ENCODE measurements at regions not wholly inside any gene's neighbourhood (a gene's known extent, or its start where the extent isn't known, plus 50 kb on each side); places are given as distances from the start of the nearest gene placed in this dataset.

- intact Hi-C loops (cut with DNase I): no loop called here
- Histone ChIP-seq H3K4me3 (no peak overlapping the region), H3K27ac (no peak overlapping the region), H3K9me3 (no peaks in the 10 kb centered on the region), H3K36me3 (no peaks in the 10 kb centered on the region), H3K4me1 (peaks cover 0 to 18% (median 6%) of the 10 kb centered on the region in 4 donors), H3K27me3 (no peaks in the 10 kb centered on the region)
- WGBS (ENCODE audit: insufficient coverage, low coverage, low lambda C conversion rate, missing lambda C conversion rate): 38% methylated on average over 1 of the region's 3 CpGs
- ATAC-seq (peak in 2 of 4 donors; percentile 9 to 35), DNase-seq (no peak)
- TF ChIP-seq, protein P1, sequence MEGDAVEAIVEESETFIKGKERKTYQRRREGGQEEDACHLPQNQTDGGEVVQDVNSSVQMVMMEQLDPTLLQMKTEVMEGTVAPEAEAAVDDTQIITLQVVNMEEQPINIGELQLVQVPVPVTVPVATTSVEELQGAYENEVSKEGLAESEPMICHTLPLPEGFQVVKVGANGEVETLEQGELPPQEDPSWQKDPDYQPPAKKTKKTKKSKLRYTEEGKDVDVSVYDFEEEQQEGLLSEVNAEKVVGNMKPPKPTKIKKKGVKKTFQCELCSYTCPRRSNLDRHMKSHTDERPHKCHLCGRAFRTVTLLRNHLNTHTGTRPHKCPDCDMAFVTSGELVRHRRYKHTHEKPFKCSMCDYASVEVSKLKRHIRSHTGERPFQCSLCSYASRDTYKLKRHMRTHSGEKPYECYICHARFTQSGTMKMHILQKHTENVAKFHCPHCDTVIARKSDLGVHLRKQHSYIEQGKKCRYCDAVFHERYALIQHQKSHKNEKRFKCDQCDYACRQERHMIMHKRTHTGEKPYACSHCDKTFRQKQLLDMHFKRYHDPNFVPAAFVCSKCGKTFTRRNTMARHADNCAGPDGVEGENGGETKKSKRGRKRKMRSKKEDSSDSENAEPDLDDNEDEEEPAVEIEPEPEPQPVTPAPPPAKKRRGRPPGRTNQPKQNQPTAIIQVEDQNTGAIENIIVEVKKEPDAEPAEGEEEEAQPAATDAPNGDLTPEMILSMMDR (IDR thresholded peaks at IDR 0.05): no peak
- TF ChIP-seq POLR2A (IDR thresholded peaks at IDR 0.05): no peak
Measured at GRCh38 chr4:37760840-37761239, 65.6 kb upstream of the PGM2 start.

GRCh38 chr4:37759833-37760232, 66.7 kb upstream of the PGM2 start:
- H3K9me3 ChIP-seq: no peaks in the 10 kb centered on the region
- no peak overlapping the region for H3K4me3 ChIP-seq
- intact Hi-C loops (cut with DNase I): no loop called here
- WGBS (ENCODE audit: insufficient coverage, low coverage, low lambda C conversion rate, missing lambda C conversion rate): no CpG with 5 or more reads among the region's 1 CpG
- H3K27me3 ChIP-seq: no peaks in the 10 kb centered on the region
- ATAC-seq (no peak), DNase-seq (no peak)
- H3K36me3 ChIP-seq: no peaks in the 10 kb centered on the region
- H3K4me1 ChIP-seq: peaks cover 0 to 18% (median 6%) of the 10 kb centered on the region in 4 donors
- TF ChIP-seq POLR2A (IDR thresholded peaks at IDR 0.05): no peak
- TF ChIP-seq, protein P1 (IDR thresholded peaks at IDR 0.05): no peak
- H3K27ac ChIP-seq: no peak overlapping the region

- Histone ChIP-seq H3K27me3 (no peaks in the 10 kb centered on the region), H3K4me1 (peaks cover 0 to 18% (median 10%) of the 10 kb centered on the region in 4 donors), H3K4me3 (no peak overlapping the region), H3K36me3 (no peaks in the 10 kb centered on the region), H3K9me3 (no peaks in the 10 kb centered on the region), H3K27ac (peak overlapping the region; percentile 49 to 65 (median 52))
- WGBS (ENCODE audit: insufficient coverage, low coverage, low lambda C conversion rate, missing lambda C conversion rate): 22% methylated on average over 1 of the region's 1 CpG
- intact Hi-C loops (cut with DNase I): no loop called here
- ATAC-seq (peak; percentile 82 to 91 (median 85)), DNase-seq (peak in 1 of 3 donors; percentile 52)
- TF ChIP-seq, protein P1 (IDR thresholded peaks at IDR 0.05): no peak
- no peak for TF ChIP-seq POLR2A (IDR thresholded peaks at IDR 0.05)
Measured at GRCh38 chr4:37758226-37758625, 68.3 kb upstream of the PGM2 start.

- Histone ChIP-seq H3K4me1 (peaks cover 0 to 18% (median 10%) of the 10 kb centered on the region in 4 donors), H3K27ac (peak overlapping the region; percentile 49 to 65 (median 52)), H3K4me3 (no peak overlapping the region), H3K9me3 (no peaks in the 10 kb centered on the region), H3K36me3 (no peaks in the 10 kb centered on the region), H3K27me3 (no peaks in the 10 kb centered on the region)
- no peak for DNase-seq
- no peak for TF ChIP-seq POLR2A (IDR thresholded peaks at IDR 0.05)
- TF ChIP-seq, protein P1 (IDR thresholded peaks at IDR 0.05): no peak
- ATAC-seq: peak in 3 of 4 donors; percentile 20 to 31 (median 27)
- intact Hi-C loops (cut with DNase I): no loop called here
- WGBS (ENCODE audit: insufficient coverage, low coverage, low lambda C conversion rate, missing lambda C conversion rate): 32% methylated on average over 4 of the region's 4 CpGs
Measured at GRCh38 chr4:37757761-37758160, 68.7 kb upstream of the PGM2 start.

GRCh38 chr4:37757121-37757520, 69.4 kb upstream of the PGM2 start:
- Histone ChIP-seq H3K4me1 (peaks cover 0 to 18% (median 10%) of the 10 kb centered on the region in 4 donors), H3K4me3 (no peak overlapping the region), H3K27ac (no peak overlapping the region), H3K36me3 (no peaks in the 10 kb centered on the region), H3K9me3 (no peaks in the 10 kb centered on the region), H3K27me3 (no peaks in the 10 kb centered on the region)
- no peak for DNase-seq
- TF ChIP-seq POLR2A (IDR thresholded peaks at IDR 0.05): no peak
- TF ChIP-seq, protein P1 (IDR thresholded peaks at IDR 0.05): no peak
- ATAC-seq: no peak
- 70% methylated on average over 5 of the region's 5 CpGs for WGBS (ENCODE audit: insufficient coverage, low coverage, low lambda C conversion rate, missing lambda C conversion rate)
- intact Hi-C loops (cut with DNase I): no loop called here
